ENCODE measurements at regions not wholly inside any gene's neighbourhood (a gene's known extent, or its start where the extent isn't known, plus 50 kb on each side); places are given as distances from the start of the nearest gene placed in this dataset.
A peak's percentile ranks its signal among the peaks of the same experiment; 100 is the strongest.

- TF ChIP-seq SKI (IDR thresholded peaks at IDR 0.05; ENCODE audit: partially characterized antibody) (peak; percentile 66), FOXC1 (CRISPR knock-in tag; IDR thresholded peaks at IDR 0.05; ENCODE audit: borderline replicate concordance) (peak; percentile 87; the same call in 1 of the 2 replicates), ZBTB14 (CRISPR knock-in tag; IDR thresholded peaks at IDR 0.05) (no peak), HOXA9 (CRISPR knock-in tag; IDR thresholded peaks at IDR 0.05; ENCODE audit: borderline replicate concordance) (no peak), AKAP8 (CRISPR knock-in tag; IDR thresholded peaks at IDR 0.05) (no peak), NFE2L2 (IDR thresholded peaks at IDR 0.05; ENCODE audit: low read length) (no peak), MZF1 (CRISPR knock-in tag; IDR thresholded peaks at IDR 0.05; ENCODE audit: borderline replicate concordance) (no peak), ZNF274 (CRISPR knock-in tag; IDR thresholded peaks at IDR 0.05) (no peak), FOXO1 (CRISPR knock-in tag; IDR thresholded peaks at IDR 0.05) (peak; percentile 42; the same call in 1 of the 2 replicates), GABPB1 (CRISPR knock-in tag; IDR thresholded peaks at IDR 0.05) (0 out of 2 replicates have a peak, but pooled peaks have one; percentile 18), HNRNPUL1 (IDR thresholded peaks at IDR 0.05; ENCODE audit: low read depth, low read length) (no peak), GTF2F1 (IDR thresholded peaks at IDR 0.05; ENCODE audit: low read length) (no peak), NR2F1 (CRISPR knock-in tag; IDR thresholded peaks at IDR 0.05) (no peak), NFKB2 (CRISPR knock-in tag; IDR thresholded peaks at IDR 0.05; ENCODE audit: borderline replicate concordance) (no peak), THYN1 (CRISPR knock-in tag; IDR thresholded peaks at IDR 0.05; ENCODE audit: borderline replicate concordance, low read depth) (no peak), ZNF672 (CRISPR knock-in tag; IDR thresholded peaks at IDR 0.05) (no peak), SMARCC2 (IDR thresholded peaks at IDR 0.05) (no peak), ZNF713 (CRISPR knock-in tag; IDR thresholded peaks at IDR 0.05) (no peak), KDM5B (CRISPR knock-in tag; IDR thresholded peaks at IDR 0.05; ENCODE audit: borderline replicate concordance) (no peak), ZNF644 (CRISPR knock-in tag; IDR thresholded peaks at IDR 0.05; ENCODE audit: low read depth) (no peak), SIX4 (CRISPR knock-in tag; IDR thresholded peaks at IDR 0.05) (0 out of 2 replicates have a peak, but pooled peaks have one; percentile 20), NR1H2 (CRISPR knock-in tag; IDR thresholded peaks at IDR 0.05; ENCODE audit: borderline replicate concordance, low read depth) (no peak), PHF21A (CRISPR knock-in tag; IDR thresholded peaks at IDR 0.05) (peak; percentile 45; the same call in 1 of the 2 replicates)
- TF ChIP-seq, protein P1, sequence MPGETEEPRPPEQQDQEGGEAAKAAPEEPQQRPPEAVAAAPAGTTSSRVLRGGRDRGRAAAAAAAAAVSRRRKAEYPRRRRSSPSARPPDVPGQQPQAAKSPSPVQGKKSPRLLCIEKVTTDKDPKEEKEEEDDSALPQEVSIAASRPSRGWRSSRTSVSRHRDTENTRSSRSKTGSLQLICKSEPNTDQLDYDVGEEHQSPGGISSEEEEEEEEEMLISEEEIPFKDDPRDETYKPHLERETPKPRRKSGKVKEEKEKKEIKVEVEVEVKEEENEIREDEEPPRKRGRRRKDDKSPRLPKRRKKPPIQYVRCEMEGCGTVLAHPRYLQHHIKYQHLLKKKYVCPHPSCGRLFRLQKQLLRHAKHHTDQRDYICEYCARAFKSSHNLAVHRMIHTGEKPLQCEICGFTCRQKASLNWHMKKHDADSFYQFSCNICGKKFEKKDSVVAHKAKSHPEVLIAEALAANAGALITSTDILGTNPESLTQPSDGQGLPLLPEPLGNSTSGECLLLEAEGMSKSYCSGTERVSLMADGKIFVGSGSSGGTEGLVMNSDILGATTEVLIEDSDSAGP (CRISPR knock-in tag; IDR thresholded peaks at IDR 0.05; ENCODE audit: borderline replicate concordance) = no peak
- TF ChIP-seq, protein P2, sequence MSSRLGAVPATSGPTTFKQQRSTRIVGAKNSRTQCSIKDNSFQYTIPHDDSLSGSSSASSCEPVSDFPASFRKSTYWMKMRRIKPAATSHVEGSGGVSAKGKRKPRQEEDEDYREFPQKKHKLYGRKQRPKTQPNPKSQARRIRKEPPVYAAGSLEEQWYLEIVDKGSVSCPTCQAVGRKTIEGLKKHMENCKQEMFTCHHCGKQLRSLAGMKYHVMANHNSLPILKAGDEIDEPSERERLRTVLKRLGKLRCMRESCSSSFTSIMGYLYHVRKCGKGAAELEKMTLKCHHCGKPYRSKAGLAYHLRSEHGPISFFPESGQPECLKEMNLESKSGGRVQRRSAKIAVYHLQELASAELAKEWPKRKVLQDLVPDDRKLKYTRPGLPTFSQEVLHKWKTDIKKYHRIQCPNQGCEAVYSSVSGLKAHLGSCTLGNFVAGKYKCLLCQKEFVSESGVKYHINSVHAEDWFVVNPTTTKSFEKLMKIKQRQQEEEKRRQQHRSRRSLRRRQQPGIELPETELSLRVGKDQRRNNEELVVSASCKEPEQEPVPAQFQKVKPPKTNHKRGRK (CRISPR knock-in tag; IDR thresholded peaks at IDR 0.05) = no peak
- TF ChIP-seq, protein P3, sequence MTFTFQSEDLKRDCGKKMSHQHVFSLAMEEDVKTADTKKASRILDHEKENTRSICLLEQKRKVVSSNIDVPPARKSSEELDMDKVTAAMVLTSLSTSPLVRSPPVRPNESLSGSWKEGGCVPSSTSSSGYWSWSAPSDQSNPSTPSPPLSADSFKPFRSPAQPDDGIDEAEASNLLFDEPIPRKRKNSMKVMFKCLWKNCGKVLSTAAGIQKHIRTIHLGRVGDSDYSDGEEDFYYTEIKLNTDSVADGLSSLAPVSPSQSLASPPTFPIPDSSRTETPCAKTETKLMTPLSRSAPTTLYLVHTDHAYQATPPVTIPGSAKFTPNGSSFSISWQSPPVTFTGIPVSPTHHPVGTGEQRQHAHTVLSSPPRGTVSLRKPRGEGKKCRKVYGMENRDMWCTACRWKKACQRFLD (CRISPR knock-in tag; IDR thresholded peaks at IDR 0.05; ENCODE audit: borderline replicate concordance) = no peak
Measured at GRCh38 chr2:67846370-67847070, 216.3 kb downstream of the C1D start (continued).
